ENCODE measurements at regions not wholly inside any gene's neighbourhood (a gene's known extent, or its start where the extent isn't known, plus 50 kb on each side); places are given as distances from the start of the nearest gene placed in this dataset.

DNA sequence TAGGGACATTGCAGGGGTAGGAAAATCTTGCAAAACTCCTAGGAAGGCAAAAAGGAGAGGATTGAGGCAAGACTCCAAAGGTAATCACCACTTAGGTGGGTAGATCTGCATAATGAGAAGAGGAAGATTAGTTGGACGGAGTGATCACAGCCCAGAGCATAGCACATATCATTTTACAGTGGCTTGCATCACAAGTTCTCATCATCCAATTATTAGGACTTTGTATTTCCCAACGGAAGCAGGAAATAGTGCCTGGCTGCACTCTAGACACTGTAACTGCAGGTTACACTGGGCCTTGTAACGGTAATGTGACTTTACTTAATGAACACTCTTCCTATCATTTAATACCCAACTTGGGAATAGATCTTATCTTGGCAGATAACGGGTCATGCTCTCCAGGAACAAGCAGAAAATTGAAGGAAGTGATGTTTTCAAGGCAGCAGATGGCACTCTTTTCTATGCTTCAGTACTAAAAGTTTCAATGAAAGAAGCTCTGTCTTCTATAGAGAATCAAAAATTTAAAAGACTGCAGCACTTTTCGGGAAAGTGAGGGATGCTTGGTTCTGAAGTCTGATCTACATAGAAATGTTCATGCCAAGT lies 101.9 kb upstream of the KCNMB2 start:
- H3K4me3 ChIP-seq (ENCODE audit: low read depth, low read length) = no peak overlapping the region
- peak; percentile 3 for DNase-seq (ENCODE audit: low read depth)
- TF ChIP-seq POLR2A (IDR thresholded peaks at IDR 0.05; ENCODE audit: extremely low read depth, insufficient read length) (no peak), MYC (IDR thresholded peaks at IDR 0.05; ENCODE audit: low read depth, low read length) (no peak)
- TF ChIP-seq, protein P1, sequence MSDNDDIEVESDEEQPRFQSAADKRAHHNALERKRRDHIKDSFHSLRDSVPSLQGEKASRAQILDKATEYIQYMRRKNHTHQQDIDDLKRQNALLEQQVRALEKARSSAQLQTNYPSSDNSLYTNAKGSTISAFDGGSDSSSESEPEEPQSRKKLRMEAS (IDR thresholded peaks at IDR 0.05; ENCODE audit: low read depth, low read length) = no peak
- TF ChIP-seq, protein P2, sequence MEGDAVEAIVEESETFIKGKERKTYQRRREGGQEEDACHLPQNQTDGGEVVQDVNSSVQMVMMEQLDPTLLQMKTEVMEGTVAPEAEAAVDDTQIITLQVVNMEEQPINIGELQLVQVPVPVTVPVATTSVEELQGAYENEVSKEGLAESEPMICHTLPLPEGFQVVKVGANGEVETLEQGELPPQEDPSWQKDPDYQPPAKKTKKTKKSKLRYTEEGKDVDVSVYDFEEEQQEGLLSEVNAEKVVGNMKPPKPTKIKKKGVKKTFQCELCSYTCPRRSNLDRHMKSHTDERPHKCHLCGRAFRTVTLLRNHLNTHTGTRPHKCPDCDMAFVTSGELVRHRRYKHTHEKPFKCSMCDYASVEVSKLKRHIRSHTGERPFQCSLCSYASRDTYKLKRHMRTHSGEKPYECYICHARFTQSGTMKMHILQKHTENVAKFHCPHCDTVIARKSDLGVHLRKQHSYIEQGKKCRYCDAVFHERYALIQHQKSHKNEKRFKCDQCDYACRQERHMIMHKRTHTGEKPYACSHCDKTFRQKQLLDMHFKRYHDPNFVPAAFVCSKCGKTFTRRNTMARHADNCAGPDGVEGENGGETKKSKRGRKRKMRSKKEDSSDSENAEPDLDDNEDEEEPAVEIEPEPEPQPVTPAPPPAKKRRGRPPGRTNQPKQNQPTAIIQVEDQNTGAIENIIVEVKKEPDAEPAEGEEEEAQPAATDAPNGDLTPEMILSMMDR (IDR thresholded peaks at IDR 0.05; ENCODE audit: low read depth, low read length) = no peak

DNA sequence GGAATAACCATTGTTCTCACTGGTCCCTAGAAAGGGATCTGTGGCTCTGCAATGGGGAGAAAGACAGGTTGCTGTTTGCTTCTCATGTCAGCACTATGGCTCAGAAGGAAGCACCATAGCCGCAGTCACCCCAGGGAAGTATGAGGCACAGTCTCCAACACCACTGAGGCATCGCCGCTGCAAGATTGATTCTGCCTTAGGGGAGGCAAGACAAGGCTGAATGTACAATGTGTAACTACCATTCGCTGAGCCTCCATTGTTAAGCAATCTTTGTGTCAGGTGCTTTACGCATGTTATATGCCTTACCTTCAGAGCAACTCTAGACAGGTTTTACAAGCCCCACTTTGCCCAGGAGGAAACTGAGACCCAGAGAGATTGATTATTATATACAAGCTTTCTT lies 100.7 kb upstream of the KCNMB2 start:
- TF ChIP-seq MYC (IDR thresholded peaks at IDR 0.05; ENCODE audit: low read depth, low read length) (no peak), POLR2A (IDR thresholded peaks at IDR 0.05; ENCODE audit: extremely low read depth, insufficient read length) (no peak)
- TF ChIP-seq, protein P2 (IDR thresholded peaks at IDR 0.05; ENCODE audit: low read depth, low read length) = no peak
- TF ChIP-seq, protein P1 (IDR thresholded peaks at IDR 0.05; ENCODE audit: low read depth, low read length) = no peak
- DNase-seq (ENCODE audit: low read depth) = no peak
- H3K4me3 ChIP-seq (ENCODE audit: low read depth, low read length) = no peak overlapping the region

DNA sequence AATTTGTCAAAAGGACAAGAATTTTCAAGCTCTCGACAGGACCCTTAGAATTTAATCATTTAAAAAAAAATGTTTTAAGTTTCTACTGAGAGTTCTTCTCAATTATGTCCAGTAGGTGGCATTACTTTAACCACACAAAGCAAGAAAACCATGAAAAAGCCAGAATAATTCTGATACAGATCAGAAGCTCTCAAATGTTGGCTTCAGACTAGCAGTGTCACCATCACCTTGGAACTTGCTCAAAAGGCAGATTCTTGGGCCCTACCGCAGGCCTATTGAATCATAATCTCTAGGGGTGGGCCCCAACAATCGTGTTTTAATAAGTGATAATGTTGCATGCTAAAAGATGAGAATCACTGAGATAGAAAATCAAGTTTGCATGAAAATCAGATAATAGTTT lies 99.5 kb upstream of the KCNMB2 start:
- peak; percentile 42 for DNase-seq (ENCODE audit: low read depth)
- H3K4me3 ChIP-seq (ENCODE audit: low read depth, low read length) = no peak overlapping the region

DNA sequence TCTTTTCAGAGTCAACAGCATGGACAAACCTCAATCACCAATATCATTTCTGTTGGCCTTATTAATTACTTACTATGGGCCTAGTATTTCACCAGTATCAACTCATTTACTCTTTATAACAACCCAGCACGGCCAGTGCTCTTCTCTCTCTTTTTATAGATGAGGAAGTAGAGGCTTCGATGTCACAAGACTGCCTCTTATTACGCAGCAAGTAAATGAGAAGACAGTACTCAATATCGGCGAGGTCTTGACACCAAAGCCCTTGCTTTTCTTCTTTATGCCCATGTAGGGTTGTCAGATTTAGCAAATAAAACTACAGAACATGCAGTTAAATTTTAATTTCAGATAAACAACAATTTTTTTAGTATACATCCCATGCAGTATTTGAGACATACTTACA lies 99.0 kb upstream of the KCNMB2 start:
- peak; percentile 43 for DNase-seq (ENCODE audit: low read depth)
- no peak overlapping the region for H3K4me3 ChIP-seq (ENCODE audit: low read depth, low read length)

More for the DNA sequence above, 99.5 kb upstream of the KCNMB2 start:
- TF ChIP-seq MYC (IDR thresholded peaks at IDR 0.05; ENCODE audit: low read depth, low read length) (no peak), POLR2A (IDR thresholded peaks at IDR 0.05; ENCODE audit: extremely low read depth, insufficient read length) (no peak)
- TF ChIP-seq, protein P1 (IDR thresholded peaks at IDR 0.05; ENCODE audit: low read depth, low read length) = no peak
- TF ChIP-seq, protein P2 (IDR thresholded peaks at IDR 0.05; ENCODE audit: low read depth, low read length) = peak; percentile 27

DNA sequence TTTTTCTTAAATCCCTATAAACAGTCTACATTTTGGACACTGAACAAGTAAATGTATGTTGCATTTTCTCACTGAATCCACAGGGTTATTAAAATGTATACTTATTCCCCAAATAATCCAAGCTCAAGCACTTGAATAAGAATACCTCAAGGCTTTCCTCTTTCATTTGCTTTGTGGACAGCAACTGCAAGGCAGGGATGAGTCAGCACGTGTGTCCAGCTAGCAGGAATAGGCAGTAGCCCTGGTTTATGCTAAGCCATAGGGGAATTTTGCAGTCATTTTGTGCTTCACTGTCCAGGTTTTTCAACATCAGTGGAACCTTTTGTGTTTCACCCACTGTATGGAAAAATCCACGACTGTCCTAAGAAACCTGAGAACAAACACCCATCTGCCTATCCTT lies 96.7 kb upstream of the KCNMB2 start:
- no peak for TF ChIP-seq MYC (IDR thresholded peaks at IDR 0.05; ENCODE audit: low read depth, low read length)
- TF ChIP-seq POLR2A (IDR thresholded peaks at IDR 0.05; ENCODE audit: extremely low read depth, insufficient read length) = no peak
- TF ChIP-seq, protein P1 (IDR thresholded peaks at IDR 0.05; ENCODE audit: low read depth, low read length) = no peak
- TF ChIP-seq, protein P2 (IDR thresholded peaks at IDR 0.05; ENCODE audit: low read depth, low read length) = no peak
- no peak for DNase-seq (ENCODE audit: low read depth)
- H3K4me3 ChIP-seq (ENCODE audit: low read depth, low read length) = no peak overlapping the region

More for the DNA sequence above, 99.0 kb upstream of the KCNMB2 start:
- TF ChIP-seq, protein P2 (IDR thresholded peaks at IDR 0.05; ENCODE audit: low read depth, low read length) = no peak
- TF ChIP-seq MYC (IDR thresholded peaks at IDR 0.05; ENCODE audit: low read depth, low read length) = no peak
- TF ChIP-seq POLR2A (IDR thresholded peaks at IDR 0.05; ENCODE audit: extremely low read depth, insufficient read length) = no peak
- TF ChIP-seq, protein P1 (IDR thresholded peaks at IDR 0.05; ENCODE audit: low read depth, low read length) = no peak
